CD14-positive monocyte (primary cell): ENCODE measurements at regions not wholly inside any gene's neighbourhood (a gene's known extent, or its start where the extent isn't known, plus 50 kb on each side); places are given as distances from the start of the nearest gene placed in this dataset.

Source experiments
- DNase-seq, 3 donors: peaks; one replicate each; pipeline ENCODE4 v3.0.0-alpha.2; 2011 to 2022
- H2AFZ ChIP-seq: 2 replicates; pipeline ENCODE4 v1.6.0; 2012; ENCODE audit warnings: mild to moderate bottlenecking, low read depth, low read length, inconsistent platforms; ENCODE audit not compliant: insufficient read depth, poor library complexity, severe bottlenecking
- H3K27ac ChIP-seq, 2 donors: 1 replicate in 1 of 2; 2 replicates in 1 of 2; pipeline ENCODE4 v1.5.1; 2012 to 2013; ENCODE audit warnings: low read length in 2 of 2, control low read depth in 1 of 2, inconsistent platforms in 1 of 2, low read depth in 1 of 2, mild to moderate bottlenecking in 1 of 2
- H3K27me3 ChIP-seq, 2 donors: one replicate each; pipeline versions ENCODE4 v1.6.0 to v1.6.1; 2011 to 2013; ENCODE audit warnings: low read length in 2 of 2; ENCODE audit not compliant: control insufficient read depth in 2 of 2, insufficient read depth in 2 of 2
- H3K36me3 ChIP-seq, 2 donors: replicated peaks in 1 of 2; 1 replicate in 1 of 2; 2 replicates in 1 of 2; pipeline versions ENCODE4 v1.5.1 to v1.6.1; 2012 to 2013; ENCODE audit warnings: low read length in 2 of 2, control low read depth in 1 of 2, inconsistent platforms in 1 of 2, mild to moderate bottlenecking in 1 of 2; ENCODE audit not compliant: insufficient read depth in 2 of 2, control insufficient read depth in 1 of 2
- H3K4me1 ChIP-seq, 2 donors: 1 replicate in 1 of 2; 2 replicates in 1 of 2; pipeline versions ENCODE4 v1.5.1 to v1.6.1; 2012 to 2013; ENCODE audit warnings: low read length in 2 of 2, control low read depth in 1 of 2, inconsistent platforms in 1 of 2, mild to moderate bottlenecking in 1 of 2, moderate library complexity in 1 of 2; ENCODE audit not compliant: insufficient read depth in 2 of 2, control insufficient read depth in 1 of 2
- H3K4me2 ChIP-seq: replicated peaks from 2 replicates; pipeline ENCODE3; 2012; ENCODE audit warnings: low read length, moderate library complexity, mild to moderate bottlenecking; ENCODE audit not compliant: poor library complexity, severe bottlenecking; ENCODE audit errors: extremely low read depth
- H3K4me3 ChIP-seq, 3 experiments: fragments of 200-600 bp in 1 of 3; sonication (generic) in 1 of 3; replicated peaks in 1 of 3; 1 replicate in 2 of 3; 2 replicates in 1 of 3; pipeline ENCODE4 v1.5.1; 2011 to 2013; ENCODE audit warnings: low read length in 3 of 3, mild to moderate bottlenecking in 3 of 3, control low read depth in 2 of 3, low read depth in 2 of 3, inconsistent platforms in 1 of 3, moderate library complexity in 1 of 3
- H3K79me2 ChIP-seq: 2 replicates; pipeline ENCODE4 v1.6.0; 2012; ENCODE audit warnings: mild to moderate bottlenecking, control low read depth, inconsistent platforms, low read length, moderate library complexity; ENCODE audit not compliant: insufficient read depth
- H3K9ac ChIP-seq: 2 replicates; pipeline ENCODE4 v1.6.0; 2017; ENCODE audit warnings: low read length, mild to moderate bottlenecking; ENCODE audit not compliant: insufficient read depth, poor library complexity, severe bottlenecking
- H3K9me3 ChIP-seq, 2 donors: replicated peaks in 1 of 2; 1 replicate in 1 of 2; 2 replicates in 1 of 2; pipeline versions ENCODE4 v1.5.1 to v1.6.1; 2012 to 2013; ENCODE audit warnings: low read length in 2 of 2, control low read depth in 1 of 2; ENCODE audit not compliant: control insufficient read depth in 1 of 2, insufficient read depth in 1 of 2
- H4K20me1 ChIP-seq: 2 replicates; pipeline ENCODE4 v1.6.0; 2012; ENCODE audit warnings: mild to moderate bottlenecking, low read length, control low read depth, moderate library complexity; ENCODE audit not compliant: insufficient read depth
- H3K27ac Mint-ChIP-seq, 7 donors: one replicate each; pipeline ENCODE4 v1.8.0; 2020; ENCODE audit warnings: mild to moderate bottlenecking in 7 of 7, mixed read lengths in 7 of 7, moderate library complexity in 6 of 7, inconsistent platforms in 2 of 7
- H3K27me3 Mint-ChIP-seq, 3 donors: one replicate each; pipeline ENCODE4 v1.8.0; 2021 to 2022; ENCODE audit warnings: low read depth in 3 of 3, mild to moderate bottlenecking in 3 of 3, mixed read lengths in 3 of 3, moderate library complexity in 3 of 3, inconsistent platforms in 1 of 3
- H3K36me3 Mint-ChIP-seq, 2 donors: one replicate each; pipeline ENCODE4 v1.8.0; 2020; ENCODE audit warnings: mixed read lengths in 2 of 2, inconsistent platforms in 1 of 2, mild to moderate bottlenecking in 1 of 2
- H3K4me1 Mint-ChIP-seq: one replicate; pipeline ENCODE4 v1.8.0; 2020; ENCODE audit warnings: mild to moderate bottlenecking, mixed read lengths
- H3K4me3 Mint-ChIP-seq, 2 donors: one replicate each; pipeline ENCODE4 v1.8.0; 2020; ENCODE audit warnings: mild to moderate bottlenecking in 2 of 2, mixed read lengths in 2 of 2, moderate library complexity in 1 of 2
- H3K9me3 Mint-ChIP-seq, 7 donors: one replicate each; pipeline ENCODE4 v1.8.0; 2020 to 2022; ENCODE audit warnings: mixed read lengths in 7 of 7, mild to moderate bottlenecking in 6 of 7, moderate library complexity in 6 of 7, inconsistent platforms in 2 of 7
- WGBS: methylation state at CpG from one replicate; pipeline ENCODE4 v1.1.5; 2013; ENCODE audit warnings: missing lambda C conversion rate; ENCODE audit not compliant: insufficient coverage; 5-methylcytosine and 5-hydroxymethylcytosine counted together
- intact Hi-C, 2 donors: fragments of 100-400 bp; cut with micrococcal nuclease; formaldehyde crosslinking; loops; one replicate each; pipeline versions ENCODE4 v1.15.0 to v1.15.1; 2023
- TF ChIP-seq, protein P1 (sequence below): fragments of 200-600 bp; IDR thresholded peaks from one replicate; pipeline ENCODE4 v1.8.0; 2022; ENCODE audit warnings: antibody characterized with exemption, mild to moderate bottlenecking

GRCh38 chr13:50384724-50385123, 369.5 kb downstream of the KCNRG start:
- no peak overlapping the region for H3K4me3 ChIP-seq
- H3K27me3 ChIP-seq, result no peaks in the 10 kb centered on the region
- intact Hi-C loops, result no loop called here
- no peaks in the 10 kb centered on the region for H3K79me2 ChIP-seq
- no peak for DNase-seq
- TF ChIP-seq, protein P1, sequence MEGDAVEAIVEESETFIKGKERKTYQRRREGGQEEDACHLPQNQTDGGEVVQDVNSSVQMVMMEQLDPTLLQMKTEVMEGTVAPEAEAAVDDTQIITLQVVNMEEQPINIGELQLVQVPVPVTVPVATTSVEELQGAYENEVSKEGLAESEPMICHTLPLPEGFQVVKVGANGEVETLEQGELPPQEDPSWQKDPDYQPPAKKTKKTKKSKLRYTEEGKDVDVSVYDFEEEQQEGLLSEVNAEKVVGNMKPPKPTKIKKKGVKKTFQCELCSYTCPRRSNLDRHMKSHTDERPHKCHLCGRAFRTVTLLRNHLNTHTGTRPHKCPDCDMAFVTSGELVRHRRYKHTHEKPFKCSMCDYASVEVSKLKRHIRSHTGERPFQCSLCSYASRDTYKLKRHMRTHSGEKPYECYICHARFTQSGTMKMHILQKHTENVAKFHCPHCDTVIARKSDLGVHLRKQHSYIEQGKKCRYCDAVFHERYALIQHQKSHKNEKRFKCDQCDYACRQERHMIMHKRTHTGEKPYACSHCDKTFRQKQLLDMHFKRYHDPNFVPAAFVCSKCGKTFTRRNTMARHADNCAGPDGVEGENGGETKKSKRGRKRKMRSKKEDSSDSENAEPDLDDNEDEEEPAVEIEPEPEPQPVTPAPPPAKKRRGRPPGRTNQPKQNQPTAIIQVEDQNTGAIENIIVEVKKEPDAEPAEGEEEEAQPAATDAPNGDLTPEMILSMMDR, result no peak
- H3K36me3 ChIP-seq, result no peaks in the 10 kb centered on the region
- H3K4me1 ChIP-seq, result no peaks in the 10 kb centered on the region
- H3K27me3 Mint-ChIP-seq, result no peaks in the 10 kb centered on the region
- peaks cover 9 to 12% of the 10 kb centered on the region in 2 donors for H3K9me3 ChIP-seq
- no peaks in the 10 kb centered on the region for H4K20me1 ChIP-seq
- WGBS, result no CpG with 5 or more reads among the region's 1 CpG
- H3K4me1 Mint-ChIP-seq, result peaks cover 6% of the 10 kb centered on the region
- H3K27ac Mint-ChIP-seq, result no peak overlapping the region
- H3K36me3 Mint-ChIP-seq, result peaks cover 4 to 8% of the 10 kb centered on the region in 2 donors
- H3K4me2 ChIP-seq, result no peak overlapping the region
- no peak overlapping the region for H3K9ac ChIP-seq
- peaks cover 12 to 30% (median 14%) of the 10 kb centered on the region in 7 donors for H3K9me3 Mint-ChIP-seq
- H2AFZ ChIP-seq, result no peak overlapping the region
- H3K4me3 Mint-ChIP-seq, result no peak overlapping the region
- no peak overlapping the region for H3K27ac ChIP-seq

GRCh38 chr13:50386541-50387050, 371.4 kb downstream of the KCNRG start:
- WGBS, result 99% methylated on average over 9 of the region's 10 CpGs
- TF ChIP-seq, protein P1, result no peak
- no peaks in the 10 kb centered on the region for H3K9me3 ChIP-seq
- no peak overlapping the region for H3K4me2 ChIP-seq
- H3K4me3 Mint-ChIP-seq, result no peak overlapping the region
- H3K4me1 ChIP-seq, result no peaks in the 10 kb centered on the region
- no peaks in the 10 kb centered on the region for H3K27me3 Mint-ChIP-seq
- H3K4me3 ChIP-seq, result no peak overlapping the region
- peaks cover 6% of the 10 kb centered on the region for H3K4me1 Mint-ChIP-seq
- H3K9me3 Mint-ChIP-seq, result peaks cover 0 to 12% (median 2%) of the 10 kb centered on the region in 7 donors
- no peak overlapping the region for H3K9ac ChIP-seq
- no peaks in the 10 kb centered on the region for H3K36me3 ChIP-seq
- intact Hi-C loops, result no loop called here
- no peaks in the 10 kb centered on the region for H4K20me1 ChIP-seq
- DNase-seq, result no peak
- no peak overlapping the region for H3K27ac ChIP-seq
- peaks cover 0 to 2% of the 10 kb centered on the region in 2 donors for H3K36me3 Mint-ChIP-seq
- no peaks in the 10 kb centered on the region for H3K79me2 ChIP-seq
- H2AFZ ChIP-seq, result no peak overlapping the region
- H3K27ac Mint-ChIP-seq, result no peak overlapping the region
- H3K27me3 ChIP-seq, result no peaks in the 10 kb centered on the region
